CD8-positive, alpha-beta memory T cell (primary cell): ENCODE measurements at regions not wholly inside any gene's neighbourhood (a gene's known extent, or its start where the extent isn't known, plus 50 kb on each side); places are given as distances from the start of the nearest gene placed in this dataset.

ENCODE experiments used
- CTCF ChIA-PET: fragments of 350-600 bp; sonication (Branson Sonifier 250); formaldehyde crosslinking; loops from one replicate; lab custom pipeline; 2021; ENCODE audit warnings: antibody characterized with exemption; lab: Charles Lee
- POLR2A ChIA-PET: fragments of 350-600 bp; sonication (Branson Sonifier 250); formaldehyde crosslinking; loops from one replicate; lab custom pipeline; 2021; ENCODE audit warnings: antibody characterized with exemption; lab: Charles Lee
- DNase-seq, 5 donors: peaks; one replicate each; pipeline versions ENCODE4 v3.0.0 to v3.0.0-alpha.2; 2020 to 2022; ENCODE audit warnings: mixed read lengths in 1 of 5
- H3K27ac ChIP-seq: one replicate; pipeline ENCODE4 v1.7.0; 2013; ENCODE audit warnings: low read depth, mild to moderate bottlenecking, low read length, moderate library complexity
- H3K27me3 ChIP-seq: 2 replicates; pipeline ENCODE4 v1.7.0; 2013; ENCODE audit warnings: low read length, mild to moderate bottlenecking; ENCODE audit not compliant: insufficient read depth, poor library complexity, severe bottlenecking
- H3K36me3 ChIP-seq: 2 replicates; pipeline ENCODE4 v1.7.0; 2013; ENCODE audit warnings: mild to moderate bottlenecking, low read length, moderate library complexity; ENCODE audit not compliant: insufficient read depth
- H3K4me1 ChIP-seq: 2 replicates; pipeline ENCODE4 v1.7.0; 2013; ENCODE audit warnings: mild to moderate bottlenecking, low read length, moderate library complexity; ENCODE audit not compliant: insufficient read depth
- H3K4me3 ChIP-seq: 2 replicates; pipeline ENCODE4 v1.7.0; 2013; ENCODE audit warnings: mild to moderate bottlenecking, low read length
- H3K9me3 ChIP-seq: 2 replicates; pipeline ENCODE4 v1.7.0; 2013; ENCODE audit warnings: mild to moderate bottlenecking, low read length
- H3K27ac Mint-ChIP-seq, 8 donors: one replicate each; pipeline ENCODE4 v1.8.0; 2020 to 2021; ENCODE audit warnings: mixed read lengths in 8 of 8, mild to moderate bottlenecking in 6 of 8, inconsistent platforms in 3 of 8, moderate library complexity in 3 of 8
- H3K27me3 Mint-ChIP-seq, 2 donors: one replicate each; pipeline ENCODE4 v1.8.0; 2020 to 2021; ENCODE audit warnings: mixed read lengths in 2 of 2, mild to moderate bottlenecking in 1 of 2, moderate library complexity in 1 of 2
- H3K36me3 Mint-ChIP-seq, 3 donors: one replicate each; pipeline ENCODE4 v1.8.0; 2020 to 2021; ENCODE audit warnings: mixed read lengths in 3 of 3, inconsistent platforms in 1 of 3, mild to moderate bottlenecking in 1 of 3
- H3K4me1 Mint-ChIP-seq, 3 donors: one replicate each; pipeline ENCODE4 v1.8.0; 2020 to 2021; ENCODE audit warnings: mixed read lengths in 3 of 3, inconsistent platforms in 1 of 3, mild to moderate bottlenecking in 1 of 3
- H3K4me3 Mint-ChIP-seq, 7 donors: one replicate each; pipeline ENCODE4 v1.8.0; 2020 to 2021; ENCODE audit warnings: mixed read lengths in 7 of 7, mild to moderate bottlenecking in 6 of 7, moderate library complexity in 4 of 7, inconsistent platforms in 2 of 7
- H3K9me3 Mint-ChIP-seq, 5 donors: one replicate each; pipeline ENCODE4 v1.8.0; 2020 to 2022; ENCODE audit warnings: mixed read lengths in 5 of 5, mild to moderate bottlenecking in 3 of 5, moderate library complexity in 2 of 5, inconsistent platforms in 1 of 5

DNA sequence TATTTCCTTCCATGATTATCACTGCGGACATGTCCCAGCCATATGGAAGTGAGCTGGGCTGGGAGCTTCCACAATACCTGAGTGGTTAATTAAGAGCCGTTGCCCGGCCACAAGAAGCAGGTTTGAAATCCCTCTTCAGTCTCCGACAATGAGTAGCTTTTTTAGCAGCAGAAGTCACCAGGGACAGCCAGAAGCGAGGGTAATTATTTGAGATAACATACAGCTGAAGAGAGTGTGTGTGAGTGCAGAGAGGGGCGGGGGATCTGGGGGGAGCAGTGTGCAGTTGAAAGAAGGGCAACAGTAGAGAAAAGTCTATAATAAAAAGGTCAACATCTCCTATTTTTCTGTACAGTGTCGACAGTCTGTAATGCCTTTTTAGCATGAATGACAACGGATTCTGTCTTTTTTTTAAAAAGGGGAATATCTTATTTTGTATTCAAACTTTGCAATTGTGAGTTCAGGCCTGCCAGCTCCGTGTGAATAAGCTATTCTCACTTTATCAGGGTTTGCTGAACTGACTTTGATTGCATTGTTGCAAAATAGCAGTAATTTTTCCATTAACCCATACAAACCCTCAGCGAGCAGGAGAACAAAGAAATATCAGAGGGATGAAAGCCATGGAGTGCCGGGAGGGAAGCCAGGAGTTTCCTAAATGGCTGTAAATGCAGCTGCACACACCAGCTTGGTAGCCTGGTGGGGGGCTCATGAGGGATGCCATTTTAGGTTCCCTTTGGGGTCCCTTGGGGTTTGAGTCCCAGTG lies 220.3 kb upstream of the IRX3 start:
- no peak overlapping the region for H3K27ac Mint-ChIP-seq
- no peaks in the 10 kb centered on the region for H3K9me3 ChIP-seq
- ChIA-PET CTCF (no interaction called here), POLR2A (no interaction called here)
- no peak overlapping the region for H3K4me3 ChIP-seq
- H3K36me3 Mint-ChIP-seq, result no peaks in the 10 kb centered on the region
- no peak overlapping the region for H3K4me3 Mint-ChIP-seq
- no peaks in the 10 kb centered on the region for H3K36me3 ChIP-seq
- DNase-seq, result no peak
- no peak overlapping the region for H3K27ac ChIP-seq
- H3K4me1 Mint-ChIP-seq, result no peaks in the 10 kb centered on the region
- H3K9me3 Mint-ChIP-seq, result peaks cover 0 to 2% (median 0%) of the 10 kb centered on the region in 5 donors
- H3K27me3 Mint-ChIP-seq, result peaks cover 9 to 11% of the 10 kb centered on the region in 2 donors
- no peaks in the 10 kb centered on the region for H3K4me1 ChIP-seq
- no peaks in the 10 kb centered on the region for H3K27me3 ChIP-seq

DNA sequence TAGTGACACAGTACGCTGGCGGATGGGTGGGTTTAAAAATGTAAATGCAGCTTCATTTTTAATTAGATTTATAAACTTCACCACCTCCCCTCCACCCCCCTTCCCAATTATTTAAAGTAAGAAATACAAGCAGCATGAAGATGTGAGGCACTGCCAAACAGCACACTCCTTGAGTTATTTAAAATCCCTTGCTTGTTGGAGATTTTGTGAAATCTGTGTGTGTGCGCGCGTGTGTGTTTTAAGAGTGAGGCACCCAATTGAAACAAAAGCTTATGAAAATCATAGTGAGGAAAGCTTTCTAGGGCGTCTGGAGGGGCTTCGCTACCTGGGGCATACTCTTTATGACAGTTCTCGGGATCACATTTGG lies 219.6 kb upstream of the IRX3 start:
- H3K27ac ChIP-seq, result no peak overlapping the region
- H3K4me3 Mint-ChIP-seq, result no peak overlapping the region
- peaks cover 9 to 13% of the 10 kb centered on the region in 2 donors for H3K27me3 Mint-ChIP-seq
- ChIA-PET POLR2A (no interaction called here), CTCF (no interaction called here)
- no peak for DNase-seq
- H3K27me3 ChIP-seq, result no peaks in the 10 kb centered on the region
- H3K4me1 Mint-ChIP-seq, result no peaks in the 10 kb centered on the region
- H3K4me1 ChIP-seq, result no peaks in the 10 kb centered on the region
- H3K36me3 ChIP-seq, result no peaks in the 10 kb centered on the region
- no peaks in the 10 kb centered on the region for H3K9me3 ChIP-seq
- no peak overlapping the region for H3K27ac Mint-ChIP-seq
- H3K4me3 ChIP-seq, result no peak overlapping the region
- H3K9me3 Mint-ChIP-seq, result peaks cover 0 to 2% (median 0%) of the 10 kb centered on the region in 5 donors
- no peaks in the 10 kb centered on the region for H3K36me3 Mint-ChIP-seq

DNA sequence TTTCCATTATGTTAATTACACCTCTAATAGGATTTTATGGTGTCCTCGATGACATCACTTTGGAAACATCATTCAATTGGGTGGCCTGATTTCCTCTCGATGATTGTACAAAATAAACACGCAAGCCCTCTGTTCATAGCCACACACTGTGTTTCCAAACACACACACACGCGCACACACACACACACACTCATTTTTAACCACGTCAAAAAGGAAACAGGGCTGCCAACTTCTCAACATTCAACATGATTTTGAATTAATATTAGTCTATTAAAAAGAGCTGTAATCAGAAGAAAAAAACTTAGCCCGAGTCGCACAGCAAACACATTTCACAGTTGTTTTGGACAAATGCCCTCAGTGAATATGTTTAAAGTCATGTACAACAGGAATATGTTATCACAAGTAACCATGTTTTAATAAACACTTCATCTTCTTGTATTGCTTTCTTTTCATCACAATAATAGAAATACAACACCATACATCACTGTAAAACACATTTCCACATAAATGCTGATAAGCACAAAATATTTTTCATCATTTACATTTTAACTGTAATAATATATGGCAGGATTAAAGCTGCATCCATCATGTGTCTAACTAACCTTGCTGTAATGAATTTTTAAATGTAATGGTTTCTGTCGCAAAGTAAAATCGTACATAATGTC lies 219.1 kb upstream of the IRX3 start:
- H3K27ac ChIP-seq, result no peak overlapping the region
- no peaks in the 10 kb centered on the region for H3K4me1 Mint-ChIP-seq
- H3K27me3 Mint-ChIP-seq, result peaks cover 9 to 10% of the 10 kb centered on the region in 2 donors
- H3K9me3 Mint-ChIP-seq, result peaks cover 0 to 2% (median 0%) of the 10 kb centered on the region in 5 donors
- no peaks in the 10 kb centered on the region for H3K36me3 Mint-ChIP-seq
- no peaks in the 10 kb centered on the region for H3K36me3 ChIP-seq
- no peak overlapping the region for H3K27ac Mint-ChIP-seq
- CTCF ChIA-PET, result no interaction called here
- H3K4me1 ChIP-seq, result no peaks in the 10 kb centered on the region
- no peak for DNase-seq
- no peak overlapping the region for H3K4me3 Mint-ChIP-seq
- no peak overlapping the region for H3K4me3 ChIP-seq
- POLR2A ChIA-PET, result no interaction called here
- no peaks in the 10 kb centered on the region for H3K9me3 ChIP-seq
- no peaks in the 10 kb centered on the region for H3K27me3 ChIP-seq

DNA sequence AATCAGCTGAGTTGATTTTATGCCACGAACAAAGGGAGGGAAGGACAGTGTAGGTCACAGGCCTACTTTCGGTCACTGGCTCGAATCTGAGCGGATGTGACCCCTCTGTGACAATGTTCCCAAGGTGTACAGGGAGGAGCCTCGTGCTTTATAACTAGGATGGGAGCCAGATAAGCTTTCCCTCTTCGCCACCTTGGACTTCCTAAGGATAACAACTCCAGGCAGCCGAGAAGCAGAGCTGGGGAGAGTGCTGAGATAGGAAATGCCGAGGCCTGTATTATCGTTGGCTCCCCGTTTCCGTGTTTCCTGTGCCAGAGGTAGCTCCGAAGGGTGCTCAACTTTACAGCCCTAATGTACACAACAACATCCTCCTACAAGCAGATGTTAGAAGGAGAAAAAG lies 217.8 kb upstream of the IRX3 start:
- H3K27ac Mint-ChIP-seq, result no peak overlapping the region
- POLR2A ChIA-PET, result no interaction called here
- H3K9me3 ChIP-seq, result no peaks in the 10 kb centered on the region

DNA sequence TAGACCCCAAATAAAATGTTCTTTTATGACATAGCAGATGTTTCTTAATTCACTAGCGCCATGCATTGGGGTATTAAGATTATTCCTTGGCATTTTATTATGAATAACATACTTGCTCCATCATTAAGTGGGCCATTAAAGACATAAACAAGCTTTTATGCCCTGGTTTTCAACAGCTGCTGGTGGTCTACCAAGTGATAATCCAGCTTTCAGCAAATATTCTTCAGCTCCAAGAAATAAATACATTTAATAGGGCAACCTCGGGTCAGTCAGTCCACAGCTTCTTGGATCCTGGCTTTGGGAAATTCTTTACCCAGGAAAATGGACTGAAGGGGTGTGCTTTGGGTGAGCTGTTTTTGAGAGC lies 217.3 kb upstream of the IRX3 start:
- no peaks in the 10 kb centered on the region for H3K4me1 ChIP-seq
- DNase-seq, result no peak
- peaks cover 7 to 9% of the 10 kb centered on the region in 2 donors for H3K27me3 Mint-ChIP-seq
- H3K4me1 Mint-ChIP-seq, result no peaks in the 10 kb centered on the region
- no peak overlapping the region for H3K4me3 Mint-ChIP-seq
- peaks cover 0 to 2% (median 0%) of the 10 kb centered on the region in 5 donors for H3K9me3 Mint-ChIP-seq
- H3K27me3 ChIP-seq, result no peaks in the 10 kb centered on the region
- CTCF ChIA-PET, result no interaction called here
- no peaks in the 10 kb centered on the region for H3K36me3 Mint-ChIP-seq
- H3K27ac Mint-ChIP-seq, result no peak overlapping the region
- no peak overlapping the region for H3K27ac ChIP-seq
- no peak overlapping the region for H3K4me3 ChIP-seq
- no peaks in the 10 kb centered on the region for H3K36me3 ChIP-seq
- no peaks in the 10 kb centered on the region for H3K9me3 ChIP-seq
- POLR2A ChIA-PET, result no interaction called here

More for the DNA sequence above, 217.8 kb upstream of the IRX3 start:
- H3K36me3 Mint-ChIP-seq, result no peaks in the 10 kb centered on the region
- H3K4me3 Mint-ChIP-seq, result no peak overlapping the region
- CTCF ChIA-PET, result no interaction called here
- H3K4me1 Mint-ChIP-seq, result no peaks in the 10 kb centered on the region
- Histone ChIP-seq H3K27me3 (no peaks in the 10 kb centered on the region), H3K4me3 (no peak overlapping the region), H3K36me3 (no peaks in the 10 kb centered on the region), H3K4me1 (no peaks in the 10 kb centered on the region), H3K27ac (no peak overlapping the region)
- H3K9me3 Mint-ChIP-seq, result peaks cover 0 to 2% (median 0%) of the 10 kb centered on the region in 5 donors
- no peak for DNase-seq
- peaks cover 7 to 9% of the 10 kb centered on the region in 2 donors for H3K27me3 Mint-ChIP-seq

DNA sequence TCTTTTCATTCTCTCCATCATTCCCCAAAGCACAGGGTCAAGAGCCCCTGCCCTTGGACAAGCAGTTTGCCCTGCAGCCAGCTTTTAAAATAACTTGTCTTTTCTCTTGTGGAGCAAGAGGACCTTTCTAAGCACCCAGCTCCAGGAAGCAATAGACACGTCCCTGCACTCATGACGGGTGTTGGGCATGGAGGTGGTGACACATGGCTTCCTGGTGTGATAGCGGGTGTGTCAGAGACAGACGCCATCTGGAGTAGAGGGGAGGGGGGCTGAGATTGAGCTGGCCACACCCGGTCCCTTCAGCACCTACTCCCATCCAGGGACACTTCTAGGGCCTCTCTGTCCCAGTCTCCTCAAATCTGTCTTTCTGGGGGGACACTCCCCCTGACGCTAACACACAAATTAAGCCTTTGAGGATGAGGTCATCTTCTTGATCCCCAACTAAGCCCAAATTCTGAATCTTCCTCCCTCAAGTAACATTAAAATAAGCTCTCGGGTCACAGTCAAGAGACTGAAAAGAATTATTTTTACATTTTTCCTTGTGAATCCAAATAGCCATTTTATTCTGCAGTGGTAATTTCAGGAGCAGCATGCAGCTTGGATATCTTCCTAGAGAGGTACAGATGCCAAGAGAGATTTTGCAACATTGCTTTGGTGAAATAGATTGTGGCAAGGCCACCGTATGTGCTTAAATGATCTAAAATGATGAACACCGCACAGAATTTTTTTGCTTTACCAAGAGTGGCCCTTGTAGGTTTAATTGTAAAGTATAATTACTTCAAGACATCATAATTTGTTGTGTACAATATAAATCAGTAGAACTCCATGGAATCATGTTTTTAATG lies 216.6 kb upstream of the IRX3 start:
- Mint-ChIP-seq H3K27ac (no peak overlapping the region), H3K9me3 (peaks cover under 1 to 4% (median 2%) of the 10 kb centered on the region in 5 donors), H3K4me3 (no peak overlapping the region), H3K4me1 (no peaks in the 10 kb centered on the region), H3K36me3 (no peaks in the 10 kb centered on the region), H3K27me3 (peaks cover 7 to 9% of the 10 kb centered on the region in 2 donors)
- no peak overlapping the region for H3K27ac ChIP-seq
- H3K9me3 ChIP-seq, result no peaks in the 10 kb centered on the region
- H3K27me3 ChIP-seq, result no peaks in the 10 kb centered on the region
- H3K36me3 ChIP-seq, result no peaks in the 10 kb centered on the region
- CTCF ChIA-PET, result no interaction called here
- no peaks in the 10 kb centered on the region for H3K4me1 ChIP-seq
- no peak overlapping the region for H3K4me3 ChIP-seq
- no peak for DNase-seq
- POLR2A ChIA-PET, result no interaction called here

DNA sequence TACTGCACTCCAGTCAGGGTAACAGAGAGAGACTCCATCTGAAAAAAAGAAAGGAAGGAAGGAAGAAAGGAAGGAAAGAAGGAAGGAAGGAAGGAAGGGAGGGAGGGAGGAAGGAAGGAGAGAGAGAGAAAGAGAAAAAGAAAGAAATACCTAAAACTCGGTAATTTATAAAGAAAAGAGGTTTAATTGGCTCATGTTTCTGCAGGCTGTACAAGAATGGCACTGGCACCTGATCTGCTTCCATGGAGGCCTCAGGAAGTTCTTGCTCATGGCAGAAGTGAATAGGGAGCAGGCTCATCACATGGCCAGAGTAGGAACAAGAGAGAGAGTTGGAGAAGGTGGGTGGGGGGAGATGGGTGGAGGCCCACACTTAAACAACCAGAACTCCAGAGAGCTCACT lies 215.2 kb upstream of the IRX3 start:
- no peak overlapping the region for H3K4me3 ChIP-seq
- ChIA-PET CTCF (no interaction called here), POLR2A (no interaction called here)
- no peaks in the 10 kb centered on the region for H3K9me3 ChIP-seq
- Mint-ChIP-seq H3K27me3 (peaks cover 6 to 9% of the 10 kb centered on the region in 2 donors), H3K36me3 (no peaks in the 10 kb centered on the region), H3K4me3 (no peak overlapping the region), H3K4me1 (no peaks in the 10 kb centered on the region), H3K27ac (no peak overlapping the region), H3K9me3 (peaks cover 2 to 12% (median 8%) of the 10 kb centered on the region in 5 donors)
- no peaks in the 10 kb centered on the region for H3K4me1 ChIP-seq
- DNase-seq, result no peak
- H3K27me3 ChIP-seq, result no peaks in the 10 kb centered on the region
- H3K36me3 ChIP-seq, result no peaks in the 10 kb centered on the region
- no peak overlapping the region for H3K27ac ChIP-seq

DNA sequence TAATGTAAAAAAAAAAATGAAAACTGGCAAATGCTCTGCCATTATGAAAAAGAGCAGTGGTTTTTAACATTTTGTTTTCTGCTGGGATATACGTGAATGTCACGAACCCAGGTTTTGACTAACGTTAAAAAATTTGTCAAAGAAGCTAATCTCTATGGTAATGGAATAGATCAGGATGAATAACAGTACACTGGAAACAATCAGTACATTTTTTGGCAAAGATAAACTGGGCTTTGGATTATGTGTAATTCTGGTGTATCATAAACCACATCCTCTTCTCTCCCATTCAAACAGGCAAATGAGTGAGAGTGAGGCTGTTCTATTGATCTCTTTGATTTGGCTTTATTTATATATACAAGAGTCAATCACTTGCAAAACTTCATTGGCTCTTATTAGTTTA lies 207.0 kb upstream of the IRX3 start:
- ChIA-PET POLR2A (no interaction called here), CTCF (no interaction called here)
- H3K27me3 ChIP-seq, result peaks cover 2% of the 10 kb centered on the region
- no peaks in the 10 kb centered on the region for H3K9me3 ChIP-seq
- DNase-seq, result no peak
- H3K4me3 ChIP-seq, result no peak overlapping the region
- no peak overlapping the region for H3K4me3 Mint-ChIP-seq
- H3K4me1 Mint-ChIP-seq, result no peaks in the 10 kb centered on the region
- H3K36me3 Mint-ChIP-seq, result no peaks in the 10 kb centered on the region
- H3K9me3 Mint-ChIP-seq, result peaks cover 0 to 12% (median 7%) of the 10 kb centered on the region in 5 donors
- H3K27ac Mint-ChIP-seq, result no peak overlapping the region
- no peaks in the 10 kb centered on the region for H3K36me3 ChIP-seq
- H3K4me1 ChIP-seq, result no peaks in the 10 kb centered on the region
- no peak overlapping the region for H3K27ac ChIP-seq
- no peaks in the 10 kb centered on the region for H3K27me3 Mint-ChIP-seq
